ENCODE measurements at regions not wholly inside any gene's neighbourhood (a gene's known extent, or its start where the extent isn't known, plus 50 kb on each side); places are given as distances from the start of the nearest gene placed in this dataset.

- TF ChIP-seq CTCF (IDR thresholded peaks at IDR 0.05; ENCODE audit: unreplicated experiment) = no peak
- H3K4me3 Mint-ChIP-seq (ENCODE audit: unreplicated experiment) = no peak overlapping the region
- no peak overlapping the region for H3K27ac Mint-ChIP-seq (ENCODE audit: low read depth, unreplicated experiment)
- DNase-seq (ENCODE audit: unreplicated experiment) = no peak
- no peaks in the 10 kb centered on the region for H3K36me3 Mint-ChIP-seq (ENCODE audit: insufficient read depth, unreplicated experiment)
- H3K27me3 Mint-ChIP-seq (ENCODE audit: insufficient read depth, unreplicated experiment) = no peaks in the 10 kb centered on the region
- POLR2A ChIA-PET = no interaction called here
- BruUV-seq (replicated peaks) = no TSS peak
- no peaks in the 10 kb centered on the region for H3K4me1 Mint-ChIP-seq (ENCODE audit: insufficient read depth, unreplicated experiment)
- CTCF ChIA-PET = no interaction called here
- H3K9me3 Mint-ChIP-seq (ENCODE audit: unreplicated experiment) = peaks cover 10% of the 10 kb centered on the region
- intact Hi-C loops (cut with micrococcal nuclease) = no loop called here
These were observed 50.1 kb upstream of the SALL3 start for GRCh38 chr18:78929516-78929915.

Data from MCF 10A (cell line).